Stimulated activated CD8-positive, alpha-beta memory T cell treated with anti-CD3 and anti-CD28 coated beads, Interleukin-12 subunit alpha, Interleukin-12 subunit beta, amount 100 ng/mL, for 4 hours (primary cell): ENCODE measurements at regions not wholly inside any gene's neighbourhood (a gene's known extent, or its start where the extent isn't known, plus 50 kb on each side); places are given as distances from the start of the nearest gene placed in this dataset.

Experiments
- DNase-seq: peaks from one replicate; pipeline ENCODE4 v3.0.0-alpha.2; 2020; ENCODE audit warnings: low read depth

GRCh38 chr20:4559106-4559505, 127.2 kb upstream of the PRNP start:
- no peak for DNase-seq

- no peak for DNase-seq
Observed at GRCh38 chr20:4556781-4557180, 129.5 kb upstream of the PRNP start.

- DNase-seq, result no peak
Observed at GRCh38 chr20:4555188-4555890, 130.9 kb upstream of the PRNP start.

- DNase-seq, result no peak
Observed at GRCh38 chr20:4554346-4554745, 131.9 kb upstream of the PRNP start.

GRCh38 chr20:4552075-4552640, 134.1 kb upstream of the PRNP start:
- no peak for DNase-seq

GRCh38 chr20:4550740-4551139, 135.5 kb upstream of the PRNP start:
- no peak for DNase-seq

GRCh38 chr20:4549711-4550259, 136.5 kb upstream of the PRNP start:
- no peak for DNase-seq

GRCh38 chr20:4548552-4548951, 137.7 kb upstream of the PRNP start:
- DNase-seq, result no peak

GRCh38 chr20:4546786-4547185, 139.5 kb upstream of the PRNP start:
- no peak for DNase-seq

- no peak for DNase-seq
Observed at GRCh38 chr20:4546342-4546741, 139.9 kb upstream of the PRNP start.

- no peak for DNase-seq
Observed at GRCh38 chr20:4545526-4545925, 140.7 kb upstream of the PRNP start.

GRCh38 chr20:4544765-4545164, 141.5 kb upstream of the PRNP start:
- DNase-seq, result no peak

- DNase-seq, result no peak
Observed at GRCh38 chr20:4542270-4542669, 144.0 kb upstream of the PRNP start.

- DNase-seq, result no peak
Observed at GRCh38 chr20:4534315-4534714, 151.9 kb upstream of the PRNP start.

- DNase-seq, result no peak
Observed at GRCh38 chr20:4533368-4534133, 152.7 kb upstream of the PRNP start.

GRCh38 chr20:4532772-4533171, 153.5 kb upstream of the PRNP start:
- DNase-seq, result no peak

GRCh38 chr20:4524792-4525191, 161.5 kb upstream of the PRNP start:
- DNase-seq, result no peak

GRCh38 chr20:4524307-4524706, 161.9 kb upstream of the PRNP start:
- DNase-seq, result no peak

- DNase-seq, result no peak
Observed at GRCh38 chr20:4522310-4522709, 163.9 kb upstream of the PRNP start.

GRCh38 chr20:4521170-4521968, 164.9 kb upstream of the PRNP start:
- DNase-seq, result no peak

- no peak for DNase-seq
Observed at GRCh38 chr20:4519534-4519933, 166.7 kb upstream of the PRNP start.

GRCh38 chr20:4516876-4517275, 169.4 kb upstream of the PRNP start:
- DNase-seq, result no peak
